ENCODE measurements at regions not wholly inside any gene's neighbourhood (a gene's known extent, or its start where the extent isn't known, plus 50 kb on each side); places are given as distances from the start of the nearest gene placed in this dataset.

DNA sequence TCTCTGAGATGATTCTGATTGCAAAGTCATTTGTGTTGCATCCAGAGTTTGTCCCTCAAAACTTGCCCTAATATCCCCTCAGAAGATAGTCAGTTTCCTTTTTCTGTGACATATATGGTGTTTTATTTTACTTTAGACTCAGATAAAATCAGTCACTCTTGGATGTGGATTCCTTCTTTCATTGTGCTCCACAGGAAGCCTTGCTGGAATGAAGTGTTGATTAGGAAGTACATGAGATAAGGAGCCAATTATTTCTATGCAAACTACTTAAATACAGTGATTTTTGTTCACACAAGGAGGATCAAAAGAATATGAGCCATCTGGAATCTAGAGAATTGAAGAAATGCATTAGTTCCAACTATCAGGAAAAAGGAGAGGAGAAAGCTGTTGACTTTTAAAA lies 107.6 kb upstream of the RXFP2 start:
- intact Hi-C loops (cut with DNase I, micrococcal nuclease): no loop called here
- DNase-seq (no peak), ATAC-seq (no peak)

DNA sequence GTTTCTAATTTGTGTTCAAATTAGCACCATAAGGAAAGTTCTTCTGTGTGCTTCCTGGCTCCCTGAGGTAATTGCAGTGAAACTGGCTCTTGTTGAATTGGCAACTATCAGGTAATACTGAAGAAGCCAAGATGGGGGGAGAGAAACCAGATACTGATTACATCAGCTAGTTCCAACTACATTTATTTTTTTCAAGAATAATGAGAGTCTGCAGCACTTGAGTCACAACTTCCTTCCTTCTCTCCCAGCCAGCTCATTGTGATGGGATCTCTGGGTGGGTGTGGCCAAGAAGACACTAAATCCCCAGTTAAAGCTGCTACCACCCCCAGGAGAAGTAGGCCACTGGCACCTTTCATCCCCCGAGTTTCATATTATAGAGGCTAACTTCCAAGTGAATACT lies 100.7 kb upstream of the RXFP2 start:
- no peak for ATAC-seq
- no peak for DNase-seq
- intact Hi-C loops (cut with DNase I, micrococcal nuclease): no loop called here

DNA sequence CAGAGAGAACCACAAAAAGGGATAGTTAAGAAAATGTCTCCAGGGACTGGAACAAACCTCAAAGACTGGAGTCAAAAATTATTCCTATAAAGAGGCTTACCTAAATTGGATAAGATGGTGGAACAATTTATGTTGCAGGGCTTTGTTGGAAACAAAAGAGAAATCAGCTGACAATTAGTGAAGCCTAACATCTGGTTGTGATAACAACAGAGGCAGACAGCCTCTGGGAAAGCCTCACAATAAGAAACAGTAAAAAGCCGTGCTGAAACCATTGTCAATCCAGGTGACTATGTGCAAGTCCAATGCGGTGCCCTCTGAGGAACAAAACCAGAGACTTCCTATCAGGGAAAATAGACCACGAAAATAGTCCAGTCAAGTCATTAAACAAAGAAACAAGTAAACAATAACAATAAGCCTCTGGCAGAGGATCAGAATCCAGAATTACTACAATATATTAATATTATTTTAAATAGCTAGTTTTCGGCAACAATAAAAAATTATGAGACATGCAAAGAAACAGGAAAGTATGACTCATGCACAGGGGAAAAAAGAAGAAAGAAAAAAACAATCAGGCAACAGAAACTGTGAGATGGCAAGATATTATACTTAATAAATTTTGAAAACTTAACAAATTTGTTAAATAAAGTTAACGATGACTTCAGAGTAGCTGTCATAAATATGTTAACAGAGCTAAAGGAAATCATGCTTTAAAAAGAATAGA lies 99.7 kb upstream of the RXFP2 start:
- intact Hi-C loops (cut with DNase I, micrococcal nuclease): no loop called here
- no peak for ATAC-seq

GRCh38 chr13:31649766-31650165 lies 89.6 kb upstream of the RXFP2 start:
- intact Hi-C loops (cut with DNase I, micrococcal nuclease): no loop called here
- DNase-seq (no peak), ATAC-seq (no peak)

More for the DNA sequence above, 99.7 kb upstream of the RXFP2 start:
- DNase-seq: no peak

- ATAC-seq (no peak), DNase-seq (no peak)
- intact Hi-C loops (cut with DNase I, micrococcal nuclease): no loop called here
Observed at GRCh38 chr13:31653730-31654129, 85.6 kb upstream of the RXFP2 start.

GRCh38 chr13:31663880-31664585 lies 75.3 kb upstream of the RXFP2 start:
- ATAC-seq (no peak), DNase-seq (no peak)
- intact Hi-C loops (cut with DNase I, micrococcal nuclease): no loop called here

DNA sequence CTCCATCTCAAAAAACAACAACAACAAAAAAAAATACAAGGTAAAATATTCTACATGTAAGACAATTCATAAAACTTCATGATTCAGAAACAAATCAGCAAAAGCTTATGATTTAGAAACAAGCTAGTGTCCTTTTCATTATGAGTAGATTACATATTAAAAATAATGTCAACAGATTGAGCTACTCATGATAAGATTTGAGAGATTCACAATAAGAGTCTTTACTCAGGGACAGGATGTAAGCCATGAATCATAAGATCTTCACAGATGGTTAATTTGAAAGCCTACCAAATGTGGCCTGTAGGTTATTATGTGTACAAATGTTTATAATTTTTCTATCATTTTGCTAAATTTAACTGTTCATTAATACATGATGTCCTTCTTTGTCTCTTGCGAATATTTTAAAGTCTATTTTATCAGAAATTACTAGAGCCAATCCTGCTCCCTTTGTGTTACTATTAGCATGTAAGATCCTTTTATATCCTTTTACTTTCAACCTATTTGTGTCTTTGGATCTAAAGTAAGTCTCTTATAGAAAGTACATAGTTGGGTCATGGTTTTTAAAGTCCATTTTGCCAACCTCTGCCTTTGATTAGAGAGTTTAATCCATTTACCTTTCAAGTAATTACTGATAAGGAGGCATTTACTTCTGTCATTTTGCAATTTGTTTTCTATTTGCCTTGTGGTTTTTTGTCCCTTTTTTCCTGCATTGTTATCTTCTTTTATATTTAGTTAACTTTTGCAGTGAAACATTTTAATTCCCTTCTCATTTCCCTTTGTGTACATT lies 68.3 kb upstream of the RXFP2 start:
- no peak for ATAC-seq
- no peak for DNase-seq
- intact Hi-C loops (cut with DNase I, micrococcal nuclease): no loop called here

DNA sequence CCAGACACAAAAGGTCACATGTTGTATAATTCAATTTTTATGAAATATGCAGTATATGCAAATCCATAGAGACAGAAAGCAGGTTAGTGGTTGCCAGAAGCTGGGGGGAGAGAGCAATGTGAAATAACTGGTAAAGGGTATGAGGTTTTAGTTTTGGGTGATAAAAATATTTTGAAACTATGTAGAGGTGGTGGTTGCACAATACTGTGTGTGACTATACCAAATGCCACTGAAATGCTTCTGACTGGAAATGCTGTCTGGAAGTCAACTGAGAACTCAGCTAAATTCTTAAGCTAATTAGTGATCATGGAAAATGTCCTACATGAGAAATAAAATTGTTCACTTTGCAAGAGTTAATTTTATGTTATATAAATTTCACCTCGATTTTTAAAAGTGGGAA lies 65.3 kb upstream of the RXFP2 start:
- intact Hi-C loops (cut with DNase I, micrococcal nuclease): no loop called here
- no peak for ATAC-seq

DNA sequence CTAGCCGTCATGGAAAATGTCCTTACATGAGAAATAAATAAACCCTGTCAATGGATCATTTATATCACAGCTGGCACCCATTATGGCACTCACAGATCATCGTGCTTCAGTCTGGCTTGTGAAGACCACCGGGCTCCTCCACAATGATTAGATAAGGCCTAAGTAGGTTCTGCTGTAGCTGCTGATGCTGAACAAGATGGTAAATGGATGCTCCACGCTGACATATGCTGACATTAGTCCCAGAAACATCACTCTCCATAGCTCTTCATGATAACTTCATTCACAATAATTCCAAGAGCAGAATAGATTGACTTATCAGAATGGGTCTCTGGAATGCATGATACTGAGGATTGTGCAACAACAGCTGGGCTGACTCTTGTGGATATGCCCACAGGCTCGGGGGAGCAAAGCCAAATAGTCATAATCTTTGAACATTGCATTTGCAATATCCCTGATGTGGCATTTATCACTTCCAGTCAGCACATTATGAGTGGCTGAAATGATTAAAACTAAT lies 63.8 kb upstream of the RXFP2 start:
- ATAC-seq: no peak
- DNase-seq: no peak
- intact Hi-C loops (cut with DNase I, micrococcal nuclease): no loop called here

More for the DNA sequence above, 65.3 kb upstream of the RXFP2 start:
- DNase-seq: no peak

GRCh38 chr13:31681133-31681532 lies 58.2 kb upstream of the RXFP2 start:
- ATAC-seq (no peak), DNase-seq (no peak)
- intact Hi-C loops (cut with DNase I, micrococcal nuclease): no loop called here

DNA sequence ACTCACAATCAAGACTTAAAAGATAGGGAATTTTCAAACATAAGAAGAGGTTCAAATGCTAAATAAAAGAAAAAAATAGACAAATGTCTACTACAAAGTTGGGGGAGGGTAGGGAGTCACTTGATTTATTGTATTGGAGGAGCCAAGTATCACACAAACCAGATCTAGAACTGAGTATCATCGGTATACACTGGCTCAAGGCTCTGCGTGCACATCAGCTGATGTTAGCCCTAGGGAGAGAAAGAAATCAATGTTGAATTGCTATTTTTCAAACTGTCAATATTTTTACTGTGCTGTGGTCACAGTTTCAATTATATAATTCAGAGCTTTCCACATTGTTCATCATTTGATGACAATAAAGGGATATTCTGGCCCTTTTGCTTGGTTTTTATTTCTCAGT lies 54.9 kb upstream of the RXFP2 start:
- DNase-seq (no peak), ATAC-seq (no peak)
- intact Hi-C loops (cut with DNase I, micrococcal nuclease): no loop called here

DNA sequence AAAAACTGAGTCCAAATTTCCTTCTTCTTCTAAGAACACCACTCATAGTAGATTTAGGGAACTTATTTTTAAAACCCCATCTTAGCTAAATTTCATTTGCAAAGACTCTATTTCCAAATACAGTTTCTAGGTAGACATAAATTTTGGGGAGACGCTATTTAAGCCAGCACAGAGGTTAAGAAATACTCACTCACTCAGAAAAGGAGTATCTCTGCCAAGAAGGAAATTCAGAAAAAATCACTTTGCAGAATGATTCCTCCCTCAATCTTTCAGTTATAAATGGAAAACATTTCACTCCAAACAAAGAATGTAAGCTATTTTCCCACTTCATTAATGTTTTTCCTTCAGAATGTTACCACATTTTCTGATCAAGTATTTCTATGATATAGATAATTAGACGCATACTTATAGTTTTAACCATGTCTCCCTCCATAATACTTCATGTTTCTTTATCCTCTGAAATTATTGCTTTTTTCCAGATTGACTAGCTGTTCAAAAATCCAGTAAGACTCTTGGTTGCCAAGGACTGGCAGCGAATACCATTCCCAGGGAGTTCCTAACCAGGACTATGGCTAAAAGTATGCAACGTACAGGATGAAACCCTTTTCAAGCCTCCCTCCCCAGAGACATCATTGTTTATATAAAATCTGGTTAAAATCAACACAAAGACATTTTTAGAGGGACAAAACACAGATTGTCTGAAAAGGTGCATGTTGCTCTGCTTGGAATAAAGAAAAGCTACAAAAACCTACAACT lies 52.5 kb upstream of the RXFP2 start:
- DNase-seq (no peak), ATAC-seq (no peak)
- intact Hi-C loops (cut with DNase I, micrococcal nuclease): no loop called here
